ENCODE measurements at regions not wholly inside any gene's neighbourhood (a gene's known extent, or its start where the extent isn't known, plus 50 kb on each side); places are given as distances from the start of the nearest gene placed in this dataset.

DNA sequence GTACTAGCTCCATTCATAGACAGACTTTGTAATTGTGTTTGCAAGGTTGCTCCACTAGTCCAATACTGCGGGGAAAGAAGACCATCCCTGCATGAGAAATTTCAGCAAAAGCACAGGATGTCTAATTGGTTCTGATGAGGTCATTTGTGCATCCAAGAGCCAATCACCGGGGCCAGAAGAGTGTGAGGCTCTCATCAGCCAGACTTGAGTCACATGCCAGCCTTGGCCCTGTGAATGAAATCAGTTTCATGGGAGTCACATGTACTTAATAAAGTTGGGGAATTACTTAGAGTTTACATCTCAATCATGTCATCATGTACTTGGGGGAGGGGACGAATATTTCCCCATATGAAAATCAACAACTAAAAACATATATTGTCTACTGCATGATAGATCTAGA is 1236.0 kb downstream of the MAT2B start:
- no peak for TF ChIP-seq EZH2phosphoT487 (IDR thresholded peaks at IDR 0.05; ENCODE audit: low read depth, severe bottlenecking, unreplicated experiment)
- TF ChIP-seq EZH2 (IDR thresholded peaks at IDR 0.05; ENCODE audit: borderline replicate concordance): no peak
- TF ChIP-seq, protein P1, sequence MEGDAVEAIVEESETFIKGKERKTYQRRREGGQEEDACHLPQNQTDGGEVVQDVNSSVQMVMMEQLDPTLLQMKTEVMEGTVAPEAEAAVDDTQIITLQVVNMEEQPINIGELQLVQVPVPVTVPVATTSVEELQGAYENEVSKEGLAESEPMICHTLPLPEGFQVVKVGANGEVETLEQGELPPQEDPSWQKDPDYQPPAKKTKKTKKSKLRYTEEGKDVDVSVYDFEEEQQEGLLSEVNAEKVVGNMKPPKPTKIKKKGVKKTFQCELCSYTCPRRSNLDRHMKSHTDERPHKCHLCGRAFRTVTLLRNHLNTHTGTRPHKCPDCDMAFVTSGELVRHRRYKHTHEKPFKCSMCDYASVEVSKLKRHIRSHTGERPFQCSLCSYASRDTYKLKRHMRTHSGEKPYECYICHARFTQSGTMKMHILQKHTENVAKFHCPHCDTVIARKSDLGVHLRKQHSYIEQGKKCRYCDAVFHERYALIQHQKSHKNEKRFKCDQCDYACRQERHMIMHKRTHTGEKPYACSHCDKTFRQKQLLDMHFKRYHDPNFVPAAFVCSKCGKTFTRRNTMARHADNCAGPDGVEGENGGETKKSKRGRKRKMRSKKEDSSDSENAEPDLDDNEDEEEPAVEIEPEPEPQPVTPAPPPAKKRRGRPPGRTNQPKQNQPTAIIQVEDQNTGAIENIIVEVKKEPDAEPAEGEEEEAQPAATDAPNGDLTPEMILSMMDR (IDR thresholded peaks at IDR 0.05; ENCODE audit: poor library complexity): no peak
- H3K9me2 ChIP-seq (replicated peaks; ENCODE audit: insufficient read depth): no peaks in the 10 kb centered on the region
- H3K36me3 ChIP-seq (replicated peaks; ENCODE audit: insufficient read depth, low read depth): no peaks in the 10 kb centered on the region
- WGBS (ENCODE audit: low lambda C conversion rate, missing lambda C conversion rate): 89% methylated on average over 3 of the region's 3 CpGs
- H3K9me3 ChIP-seq (ENCODE audit: low read depth): no peaks in the 10 kb centered on the region
- no peaks in the 10 kb centered on the region for H3K27me3 ChIP-seq
- no peaks in the 10 kb centered on the region for H3K79me2 ChIP-seq
- no peaks in the 10 kb centered on the region for H4K20me1 ChIP-seq (ENCODE audit: insufficient read depth, poor library complexity, severe bottlenecking)
- no peak overlapping the region for H2AFZ ChIP-seq
- H3K27ac ChIP-seq: no peak overlapping the region
- H3K4me3 ChIP-seq: no peak overlapping the region
- DNase-seq (ENCODE audit: low spot score): no peak
- no peak overlapping the region for H3K4me2 ChIP-seq
- H3K4me1 ChIP-seq (ENCODE audit: insufficient read depth): no peaks in the 10 kb centered on the region

GRCh38 chr5:164742025-164742424 is 1236.6 kb downstream of the MAT2B start:
- H3K4me2 ChIP-seq: no peak overlapping the region
- TF ChIP-seq, protein P1 (IDR thresholded peaks at IDR 0.05; ENCODE audit: poor library complexity): no peak
- no peak for TF ChIP-seq EZH2phosphoT487 (IDR thresholded peaks at IDR 0.05; ENCODE audit: low read depth, severe bottlenecking, unreplicated experiment)
- TF ChIP-seq EZH2 (IDR thresholded peaks at IDR 0.05; ENCODE audit: borderline replicate concordance): no peak
- H3K9me2 ChIP-seq (replicated peaks; ENCODE audit: insufficient read depth): no peaks in the 10 kb centered on the region
- WGBS (ENCODE audit: low lambda C conversion rate, missing lambda C conversion rate): 81% methylated on average over 5 of the region's 5 CpGs
- H3K4me1 ChIP-seq (ENCODE audit: insufficient read depth): no peaks in the 10 kb centered on the region
- DNase-seq (ENCODE audit: low spot score): no peak
- no peak overlapping the region for H3K4me3 ChIP-seq
- H4K20me1 ChIP-seq (ENCODE audit: insufficient read depth, poor library complexity, severe bottlenecking): no peaks in the 10 kb centered on the region
- no peaks in the 10 kb centered on the region for H3K27me3 ChIP-seq
- no peak overlapping the region for H2AFZ ChIP-seq
- H3K79me2 ChIP-seq: no peaks in the 10 kb centered on the region
- H3K27ac ChIP-seq: no peak overlapping the region
- H3K36me3 ChIP-seq (replicated peaks; ENCODE audit: insufficient read depth, low read depth): no peaks in the 10 kb centered on the region
- H3K9me3 ChIP-seq (ENCODE audit: low read depth): no peaks in the 10 kb centered on the region

DNA sequence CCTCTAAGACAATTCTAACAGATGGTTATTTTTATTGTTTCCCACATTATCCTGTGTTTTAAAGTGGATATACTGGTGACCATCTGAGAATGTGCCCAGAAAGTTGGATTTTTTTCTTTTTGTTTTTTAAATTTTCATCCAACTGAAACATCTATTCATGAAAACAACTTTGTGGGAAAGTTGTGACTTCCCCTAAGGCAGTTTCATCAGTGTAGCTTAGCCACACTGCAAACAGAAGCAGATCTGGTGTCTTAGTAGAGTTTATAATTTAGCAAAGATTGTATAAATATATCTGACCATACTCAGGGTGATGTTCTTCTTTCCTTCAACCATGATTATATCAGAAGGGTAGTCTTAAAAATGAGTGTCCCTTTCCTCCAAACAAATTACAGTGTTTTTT is 1241.3 kb downstream of the MAT2B start:
- no peak for DNase-seq (ENCODE audit: low spot score)
- H3K9me2 ChIP-seq (replicated peaks; ENCODE audit: insufficient read depth): no peaks in the 10 kb centered on the region
- no peak overlapping the region for H3K4me3 ChIP-seq
- no peaks in the 10 kb centered on the region for H3K79me2 ChIP-seq
- no peak overlapping the region for H3K4me2 ChIP-seq
- no peaks in the 10 kb centered on the region for H3K36me3 ChIP-seq (replicated peaks; ENCODE audit: insufficient read depth, low read depth)
- H3K27ac ChIP-seq: no peak overlapping the region
- H2AFZ ChIP-seq: no peak overlapping the region
- no peak for TF ChIP-seq EZH2 (IDR thresholded peaks at IDR 0.05; ENCODE audit: borderline replicate concordance)
- TF ChIP-seq, protein P1 (IDR thresholded peaks at IDR 0.05; ENCODE audit: poor library complexity): no peak
- TF ChIP-seq EZH2phosphoT487 (IDR thresholded peaks at IDR 0.05; ENCODE audit: low read depth, severe bottlenecking, unreplicated experiment): no peak
- no peaks in the 10 kb centered on the region for H3K27me3 ChIP-seq
- H4K20me1 ChIP-seq (ENCODE audit: insufficient read depth, poor library complexity, severe bottlenecking): no peaks in the 10 kb centered on the region
- no peaks in the 10 kb centered on the region for H3K4me1 ChIP-seq (ENCODE audit: insufficient read depth)
- H3K9me3 ChIP-seq (ENCODE audit: low read depth): no peaks in the 10 kb centered on the region

- DNase-seq (ENCODE audit: low spot score): no peak
- H3K9me3 ChIP-seq (ENCODE audit: low read depth): no peaks in the 10 kb centered on the region
- no peaks in the 10 kb centered on the region for H3K27me3 ChIP-seq
- H3K36me3 ChIP-seq (replicated peaks; ENCODE audit: insufficient read depth, low read depth): no peaks in the 10 kb centered on the region
- H3K9me2 ChIP-seq (replicated peaks; ENCODE audit: insufficient read depth): no peaks in the 10 kb centered on the region
- TF ChIP-seq, protein P1 (IDR thresholded peaks at IDR 0.05; ENCODE audit: poor library complexity): no peak
- TF ChIP-seq EZH2 (IDR thresholded peaks at IDR 0.05; ENCODE audit: borderline replicate concordance): no peak
- no peak for TF ChIP-seq EZH2phosphoT487 (IDR thresholded peaks at IDR 0.05; ENCODE audit: low read depth, severe bottlenecking, unreplicated experiment)
- no peak overlapping the region for H3K4me2 ChIP-seq
- H3K4me3 ChIP-seq: no peak overlapping the region
- H4K20me1 ChIP-seq (ENCODE audit: insufficient read depth, poor library complexity, severe bottlenecking): no peaks in the 10 kb centered on the region
- no peaks in the 10 kb centered on the region for H3K79me2 ChIP-seq
- H3K27ac ChIP-seq: no peak overlapping the region
- H2AFZ ChIP-seq: no peak overlapping the region
- WGBS (ENCODE audit: low lambda C conversion rate, missing lambda C conversion rate): 79% methylated on average over 1 of the region's 1 CpG
- H3K4me1 ChIP-seq (ENCODE audit: insufficient read depth): no peaks in the 10 kb centered on the region
These were observed 1242.0 kb downstream of the MAT2B start for GRCh38 chr5:164747371-164747770.

Measured in hepatocyte (in vitro differentiated cells).